ENCODE measurements at regions not wholly inside any gene's neighbourhood (a gene's known extent, or its start where the extent isn't known, plus 50 kb on each side); places are given as distances from the start of the nearest gene placed in this dataset.

GRCh38 chr2:41851554-41851953, 196.3 kb upstream of the PKDCC start:
- no peak for TF ChIP-seq CTCF (IDR thresholded peaks at IDR 0.05; ENCODE audit: low read depth, low read length)
- no peak overlapping the region for H3K4me3 ChIP-seq (replicated peaks in 1 of 2; ENCODE audit: low read depth in 2 of 2, low read length in 2 of 2)
- DNase-seq (ENCODE audit: low read depth in 2 of 2), result no peak

GRCh38 chr2:41853427-41854191, 194.2 kb upstream of the PKDCC start:
- TF ChIP-seq CTCF (IDR thresholded peaks at IDR 0.05; ENCODE audit: low read depth, low read length), result peak; percentile 67
- peak; percentile 71 to 74 for DNase-seq (ENCODE audit: low read depth in 2 of 2)
- H3K4me3 ChIP-seq (replicated peaks in 1 of 2; ENCODE audit: low read depth in 2 of 2, low read length in 2 of 2), result no peak overlapping the region

GRCh38 chr2:41854227-41854626, 193.6 kb upstream of the PKDCC start:
- DNase-seq (ENCODE audit: low read depth in 2 of 2), result no peak
- no peak for TF ChIP-seq CTCF (IDR thresholded peaks at IDR 0.05; ENCODE audit: low read depth, low read length)
- H3K4me3 ChIP-seq (replicated peaks in 1 of 2; ENCODE audit: low read depth in 2 of 2, low read length in 2 of 2), result no peak overlapping the region

GRCh38 chr2:41856946-41857345, 190.9 kb upstream of the PKDCC start:
- no peak for DNase-seq (ENCODE audit: low read depth in 2 of 2)
- no peak overlapping the region for H3K4me3 ChIP-seq (replicated peaks in 1 of 2; ENCODE audit: low read depth in 2 of 2, low read length in 2 of 2)
- TF ChIP-seq CTCF (IDR thresholded peaks at IDR 0.05; ENCODE audit: low read depth, low read length), result no peak

GRCh38 chr2:41859615-41860514, 188.0 kb upstream of the PKDCC start:
- no peak overlapping the region for H3K4me3 ChIP-seq (replicated peaks in 1 of 2; ENCODE audit: low read depth in 2 of 2, low read length in 2 of 2)
- no peak for TF ChIP-seq CTCF (IDR thresholded peaks at IDR 0.05; ENCODE audit: low read depth, low read length)
- peak; percentile 20 to 71 for DNase-seq (ENCODE audit: low read depth in 2 of 2)

GRCh38 chr2:41863062-41863461, 184.8 kb upstream of the PKDCC start:
- DNase-seq (ENCODE audit: low read depth in 2 of 2), result no peak
- H3K4me3 ChIP-seq (replicated peaks in 1 of 2; ENCODE audit: low read depth in 2 of 2, low read length in 2 of 2), result no peak overlapping the region
- no peak for TF ChIP-seq CTCF (IDR thresholded peaks at IDR 0.05; ENCODE audit: low read depth, low read length)

All from cardiac fibroblast (primary cell).